CD4-positive, alpha-beta T cell treated with Interleukin-15 for 4 hours (primary cell): ENCODE measurements at regions not wholly inside any gene's neighbourhood (a gene's known extent, or its start where the extent isn't known, plus 50 kb on each side); places are given as distances from the start of the nearest gene placed in this dataset.
"Not testable (repeated sequence)": the region's sequence is repeated elsewhere in the genome, so short reads cannot be mapped to it uniquely, and the experiment has no call there.

Source experiments
- DNase-seq: peaks from one replicate; pipeline ENCODE4 v3.0.0-alpha.2; 2020; ENCODE audit warnings: low spot score

GRCh38 chr1:96865731-96866685 lies 144.4 kb downstream of the PTBP2 start:
- DNase-seq: no peak

GRCh38 chr1:96872757-96873156 lies 151.2 kb downstream of the PTBP2 start:
- DNase-seq: no peak

- DNase-seq: no peak
These were observed 157.1 kb downstream of the PTBP2 start for GRCh38 chr1:96878640-96879039.

DNA sequence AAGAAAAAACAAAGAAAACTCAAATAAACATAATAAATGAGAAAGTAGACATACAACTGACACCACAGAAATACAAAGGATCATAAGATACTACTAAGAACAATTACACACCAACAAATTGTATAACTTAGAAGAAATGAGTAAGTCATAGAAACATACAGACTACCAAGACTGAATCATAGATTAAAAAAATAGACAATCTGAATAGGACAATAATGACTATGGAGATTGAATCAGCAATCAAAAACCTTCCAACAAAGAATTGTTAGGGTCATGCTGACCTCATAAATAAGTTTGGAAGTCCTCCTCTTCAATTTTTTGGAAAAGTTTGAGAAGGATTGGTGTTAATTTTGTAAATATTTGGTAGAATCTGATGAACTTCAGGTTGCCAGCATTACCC lies 159.0 kb downstream of the PTBP2 start:
- no peak for DNase-seq

- DNase-seq: no peak
These were observed 160.5 kb downstream of the PTBP2 start for GRCh38 chr1:96882096-96882495.

- no peak for DNase-seq
These were observed 164.9 kb downstream of the PTBP2 start for GRCh38 chr1:96886474-96886873.

- DNase-seq: no peak
These were observed 165.9 kb downstream of the PTBP2 start for GRCh38 chr1:96887501-96887900.

DNA sequence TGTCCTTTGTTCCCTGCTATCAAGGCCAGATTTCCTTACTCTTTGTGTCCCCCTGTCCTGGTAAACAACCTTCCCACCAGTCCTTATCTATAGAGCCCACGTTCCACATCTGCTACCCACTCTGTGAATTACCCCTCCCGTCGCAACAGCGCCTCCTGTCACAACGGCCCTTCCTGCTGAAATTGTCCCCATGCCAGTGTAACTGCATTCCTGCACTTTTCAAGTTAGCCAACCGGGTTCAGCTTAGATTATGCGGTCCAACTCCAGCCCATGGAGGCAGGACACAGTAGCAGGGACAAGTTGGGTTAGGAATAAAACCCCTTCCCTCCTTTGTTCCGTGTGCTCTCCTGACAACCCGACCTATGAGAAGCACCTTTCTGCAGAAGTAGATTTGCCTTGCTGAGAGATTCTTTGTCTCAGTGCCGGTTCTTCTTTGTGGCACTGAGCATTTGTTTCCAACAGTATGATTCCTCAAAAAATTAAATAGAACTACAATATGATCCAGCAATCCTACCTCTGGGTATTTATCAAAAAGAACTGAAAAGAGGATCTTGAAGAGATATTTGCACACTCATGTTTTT lies 180.3 kb downstream of the PTBP2 start:
- DNase-seq: no peak

DNA sequence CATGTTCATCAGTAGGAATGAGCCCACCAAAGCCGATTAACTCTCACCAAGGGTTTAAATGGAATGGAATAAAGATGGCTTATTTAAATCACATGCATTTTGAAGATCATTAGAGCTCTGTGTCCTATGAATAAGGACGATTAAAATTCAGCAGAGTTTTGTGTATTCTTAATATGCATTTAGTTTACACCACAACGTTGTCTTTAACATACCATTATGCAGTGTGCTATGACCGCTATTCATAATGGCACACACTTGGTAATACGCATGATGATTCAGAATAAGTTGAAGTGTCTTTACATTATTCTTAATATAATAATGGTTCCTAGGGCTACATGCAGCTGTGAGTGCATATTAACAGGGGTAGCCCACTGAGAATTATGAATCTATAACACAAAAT lies 190.7 kb downstream of the PTBP2 start:
- no peak for DNase-seq

DNA sequence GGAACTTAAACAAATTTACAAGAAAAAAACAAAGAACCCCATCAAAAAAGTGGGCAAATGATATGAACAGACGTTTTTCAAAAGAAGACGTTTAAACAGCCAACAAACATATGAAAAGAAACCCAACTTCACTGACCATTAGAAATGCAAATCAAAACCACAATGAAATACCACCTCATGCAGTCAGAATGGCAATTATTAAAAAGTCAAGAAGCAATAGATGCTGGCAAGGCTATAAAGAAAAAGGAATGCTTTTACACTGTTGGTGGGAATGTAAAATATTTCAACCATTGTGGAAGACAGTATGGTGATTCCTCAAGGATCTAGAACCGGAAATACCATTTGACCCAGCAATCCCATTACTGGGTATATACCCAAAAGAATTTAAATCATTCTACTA lies 194.1 kb downstream of the PTBP2 start:
- not testable (repeated sequence) for DNase-seq

DNA sequence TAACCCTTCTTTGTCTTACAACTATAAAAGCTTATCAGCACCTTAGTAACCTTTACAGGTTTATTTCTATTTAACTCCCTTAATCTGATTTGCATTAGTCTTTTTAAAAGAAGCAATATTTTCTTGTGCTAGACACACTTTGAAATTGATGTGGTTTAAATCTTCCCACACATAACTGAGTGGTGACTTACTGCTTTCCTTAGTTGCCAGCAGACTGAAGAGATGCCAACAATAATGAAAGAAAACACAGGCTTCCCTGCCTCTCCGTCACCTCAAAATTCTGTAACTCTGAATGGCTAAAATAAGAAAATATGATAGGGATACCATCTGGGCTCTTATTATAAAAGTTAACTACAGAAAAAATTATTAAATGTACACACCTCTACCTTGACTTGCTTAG lies 196.8 kb downstream of the PTBP2 start:
- DNase-seq: no peak

- DNase-seq: no peak
These were observed 200.6 kb downstream of the PTBP2 start for GRCh38 chr1:96922181-96922580.

- DNase-seq: no peak
These were observed 202.2 kb downstream of the PTBP2 start for GRCh38 chr1:96923753-96924152.

- no peak for DNase-seq
These were observed 204.6 kb downstream of the PTBP2 start for GRCh38 chr1:96926176-96926575.

GRCh38 chr1:96927125-96927524 lies 205.5 kb downstream of the PTBP2 start:
- no peak for DNase-seq

DNA sequence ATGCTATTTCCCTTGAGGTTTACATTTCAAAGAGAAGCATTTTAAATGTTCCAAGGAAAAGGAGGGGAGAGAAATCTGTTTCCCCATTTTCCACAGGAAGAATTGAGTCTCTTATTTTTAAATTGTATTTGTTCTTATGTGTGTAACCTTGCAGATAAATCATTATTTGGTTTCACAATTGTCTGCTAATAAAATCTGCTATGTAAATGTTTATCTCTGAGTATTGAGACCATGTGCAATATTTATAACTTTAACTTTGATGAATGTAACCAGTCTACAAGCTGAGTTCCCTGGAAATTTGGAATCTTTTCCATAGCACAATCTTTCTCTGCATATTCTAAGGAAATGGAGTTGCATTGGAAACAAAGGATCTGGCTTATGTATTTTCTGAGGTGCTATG lies 209.6 kb downstream of the PTBP2 start:
- DNase-seq: no peak

- no peak for DNase-seq
These were observed 212.7 kb downstream of the PTBP2 start for GRCh38 chr1:96934282-96934681.

DNA sequence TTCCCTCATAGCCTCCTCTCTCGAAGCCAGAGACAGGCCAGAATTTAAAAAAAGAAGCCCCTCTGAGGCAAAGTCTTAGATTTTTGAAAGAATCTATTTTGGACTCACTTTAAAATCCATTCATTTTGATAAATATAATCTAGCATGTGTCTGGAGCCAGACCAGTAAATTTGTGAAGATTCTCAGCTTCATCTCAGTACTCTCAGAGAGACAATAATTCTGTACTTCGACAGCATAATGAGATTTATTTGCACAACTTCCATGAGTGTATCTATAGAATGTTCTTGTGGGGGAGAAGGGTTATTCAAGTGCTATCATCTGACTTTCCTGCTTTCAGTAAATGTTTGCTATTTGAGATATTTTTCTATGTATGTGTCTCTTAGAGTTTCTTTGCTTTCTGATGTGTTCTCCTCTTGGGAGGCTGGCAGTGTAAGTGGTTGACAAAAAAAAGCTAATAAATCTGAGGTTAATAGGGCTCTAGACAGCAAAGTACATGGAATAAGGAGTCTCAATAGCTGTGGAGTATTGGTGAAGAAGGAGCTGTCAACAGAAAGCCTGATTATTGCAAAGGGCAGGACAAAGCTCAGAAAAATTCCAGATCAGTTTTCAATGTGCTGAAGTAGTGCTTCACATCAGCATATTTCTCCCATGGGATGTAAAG lies 223.0 kb downstream of the PTBP2 start:
- no peak for DNase-seq

- DNase-seq: no peak
These were observed 224.0 kb downstream of the PTBP2 start for GRCh38 chr1:96945509-96946084.

DNA sequence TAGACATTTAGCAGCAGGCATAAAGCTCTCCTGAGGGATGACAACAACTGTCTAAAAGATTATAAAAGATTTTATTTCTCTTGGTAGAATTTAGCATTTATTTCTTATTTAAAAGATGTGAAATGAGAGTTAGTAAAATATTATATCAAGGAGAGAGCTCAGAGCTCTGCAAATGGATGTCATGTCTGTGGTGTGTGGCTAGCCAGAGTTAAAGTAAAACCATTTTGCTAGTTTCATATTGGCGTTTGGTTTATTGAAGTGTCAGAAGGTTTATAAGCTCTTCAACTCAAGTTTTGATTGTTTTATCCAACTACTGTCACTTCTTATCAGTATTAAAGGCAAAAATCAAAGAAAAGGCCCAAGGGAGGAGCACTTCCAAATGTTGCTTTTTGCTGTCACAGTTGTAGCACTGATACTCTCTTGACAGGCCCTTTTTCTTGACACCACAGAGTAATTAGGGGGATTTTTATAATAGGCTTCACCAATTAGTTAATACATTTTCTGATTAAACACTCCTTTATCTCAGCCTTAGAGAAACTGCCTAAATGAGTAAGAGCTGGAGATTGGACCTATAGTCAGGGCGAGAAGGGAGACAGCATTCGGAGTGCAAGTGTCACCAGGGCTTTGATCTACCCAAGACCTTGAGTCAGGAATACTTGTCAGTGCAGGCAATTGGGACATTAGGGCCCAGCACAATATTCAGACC lies 233.9 kb downstream of the PTBP2 start:
- DNase-seq: no peak

- no peak for DNase-seq
These were observed 240.6 kb downstream of the PTBP2 start for GRCh38 chr1:96962216-96962615.

- DNase-seq: no peak
These were observed 241.2 kb downstream of the PTBP2 start for GRCh38 chr1:96962751-96963211.
